ENCODE measurements at regions not wholly inside any gene's neighbourhood (a gene's known extent, or its start where the extent isn't known, plus 50 kb on each side); places are given as distances from the start of the nearest gene placed in this dataset.

GRCh38 chr18:78693429-78693828, 286.2 kb upstream of the SALL3 start:
- no peak for TF ChIP-seq CTCF (optimal IDR thresholded peaks at IDR 0.05 in 1 of 3, IDR thresholded peaks at IDR 0.05 in 1 of 3, conservative IDR thresholded peaks at IDR 0.05 in 1 of 3; ENCODE audit: extremely low read depth in 1 of 3, insufficient read depth in 2 of 3, low read length in 3 of 3)
- no peak for TF ChIP-seq EZH2 (IDR thresholded peaks at IDR 0.05; ENCODE audit: low read length)

Measured in keratinocyte (primary cell).